ENCODE measurements at regions not wholly inside any gene's neighbourhood (a gene's known extent, or its start where the extent isn't known, plus 50 kb on each side); places are given as distances from the start of the nearest gene placed in this dataset.
"Not testable (repeated sequence)": the region's sequence is repeated elsewhere in the genome, so short reads cannot be mapped to it uniquely, and the experiment has no call there.

GRCh38 chr7:53239151-53239550, 203.7 kb downstream of the POM121L12 start:
- not testable (repeated sequence) for DNase-seq

GRCh38 chr7:53245721-53246120, 210.3 kb downstream of the POM121L12 start:
- DNase-seq = no peak

DNA sequence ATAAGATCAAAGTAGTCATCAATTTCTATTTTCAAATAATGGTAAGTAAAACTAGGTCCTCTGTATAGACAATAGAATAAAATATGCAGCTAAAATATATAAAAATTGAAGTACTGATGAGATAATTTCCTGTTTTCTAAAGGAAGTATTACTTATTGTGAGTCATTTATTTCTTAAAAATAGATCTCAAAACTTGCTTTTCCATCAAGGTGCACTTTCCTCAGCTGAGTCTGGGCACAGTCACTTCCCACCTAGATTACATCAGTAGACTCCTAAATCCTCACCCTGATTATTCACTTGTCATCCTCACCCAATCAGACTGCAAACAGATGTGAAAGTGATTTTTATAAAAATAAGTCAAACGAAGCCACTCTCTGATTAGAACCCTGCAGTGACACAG, 211.5 kb downstream of the POM121L12 start:
- no peak for DNase-seq

GRCh38 chr7:53252539-53252938, 217.1 kb downstream of the POM121L12 start:
- no peak for DNase-seq

DNA sequence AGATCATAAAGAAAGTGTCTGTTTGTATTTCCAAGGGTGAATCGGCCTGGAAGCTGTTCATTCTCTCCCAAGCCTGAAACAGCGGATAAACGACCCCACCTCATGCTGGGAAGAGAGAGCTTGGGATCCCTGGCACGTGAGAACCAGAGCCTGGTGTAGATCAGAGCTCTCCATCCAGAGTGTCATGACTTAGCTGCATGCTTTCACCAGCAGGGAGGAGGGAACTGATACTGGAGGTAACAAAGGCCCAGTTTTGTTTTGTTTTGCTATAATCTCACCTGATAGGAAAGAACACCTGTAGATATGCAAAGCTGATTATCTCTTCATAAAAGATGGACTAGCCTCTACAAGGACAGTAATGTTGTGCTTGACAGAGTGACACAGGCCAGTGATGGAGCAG, 236.6 kb downstream of the POM121L12 start:
- DNase-seq = no peak

- DNase-seq = no peak
Observed at GRCh38 chr7:53281312-53281711, 245.9 kb downstream of the POM121L12 start.

DNA sequence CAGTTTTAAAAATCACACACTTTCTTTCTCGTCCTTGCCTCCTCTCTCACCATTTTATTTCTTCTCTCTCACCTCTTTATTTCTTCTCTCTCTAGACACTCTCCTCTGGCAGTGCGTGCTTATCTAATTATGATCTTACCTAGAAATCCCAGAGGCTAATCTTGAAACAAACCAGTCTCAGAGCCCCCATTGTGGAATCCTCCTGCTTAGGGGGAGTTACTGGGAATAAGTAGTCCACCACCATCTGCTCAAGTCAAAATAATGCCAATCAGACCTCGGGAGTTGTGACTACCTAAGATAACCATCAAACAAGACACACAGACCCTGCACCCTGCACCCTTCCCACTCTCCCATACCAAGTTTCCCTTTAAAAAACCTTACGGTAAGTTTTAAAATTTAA, 256.9 kb downstream of the POM121L12 start:
- no peak for DNase-seq

DNA sequence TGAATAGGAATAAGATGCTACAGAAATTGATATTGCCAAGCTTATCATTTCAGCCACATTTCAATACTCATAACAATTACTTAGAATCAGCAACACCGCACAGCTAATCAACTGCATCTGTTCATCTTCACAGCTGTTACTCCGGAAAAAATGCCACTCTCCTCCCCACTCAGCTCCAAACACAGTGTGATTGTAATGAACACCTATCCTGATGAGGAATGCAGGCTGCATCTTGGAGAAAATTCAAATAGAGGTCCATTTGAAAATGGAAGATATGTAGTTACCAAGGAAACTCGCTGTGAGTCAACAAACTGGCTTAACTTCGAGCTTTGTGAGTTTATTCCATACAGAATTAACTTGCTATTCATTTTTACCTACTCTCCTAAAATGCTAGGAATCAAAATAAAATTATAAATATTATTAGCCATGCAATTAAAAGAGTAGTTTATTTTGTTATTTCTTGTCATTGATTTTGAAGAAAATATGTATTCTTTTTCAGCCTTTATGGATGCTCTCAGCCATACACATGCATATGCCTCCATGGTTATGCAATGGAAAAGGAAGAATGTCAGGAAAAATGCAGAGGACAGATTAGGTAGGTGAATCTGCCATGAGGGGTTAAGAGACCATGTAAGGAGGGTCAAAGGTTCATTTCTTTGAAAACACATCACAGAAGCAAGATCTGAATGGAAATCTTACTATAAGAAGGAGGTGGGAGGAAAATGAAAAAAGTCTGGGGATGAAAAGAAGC, 267.2 kb downstream of the POM121L12 start:
- no peak for DNase-seq

- no peak for DNase-seq
Observed at GRCh38 chr7:53303781-53304180, 268.3 kb downstream of the POM121L12 start.

GRCh38 chr7:53306846-53307245, 271.4 kb downstream of the POM121L12 start:
- no peak for DNase-seq

- no peak for DNase-seq
Observed at GRCh38 chr7:53311205-53311604, 275.8 kb downstream of the POM121L12 start.

DNA sequence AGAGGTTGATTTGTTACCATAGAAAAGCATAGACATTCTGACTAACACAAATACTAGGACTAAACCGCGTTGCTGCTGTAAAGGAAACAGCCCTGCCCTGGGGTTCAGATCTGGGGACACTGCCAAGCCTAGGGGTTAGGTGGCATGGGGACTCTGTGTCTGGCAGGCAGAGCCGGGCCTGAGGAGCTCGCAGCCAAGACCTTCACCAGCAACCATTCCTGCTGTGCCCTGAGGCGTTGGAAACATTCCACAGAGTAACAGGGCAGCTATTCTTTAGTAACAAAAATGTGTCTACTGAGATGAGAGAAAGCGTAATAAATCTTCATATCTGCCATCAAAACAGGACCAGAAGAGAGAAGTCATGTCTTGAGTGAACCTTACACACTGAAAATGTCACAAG, 280.5 kb downstream of the POM121L12 start:
- DNase-seq = no peak

DNA sequence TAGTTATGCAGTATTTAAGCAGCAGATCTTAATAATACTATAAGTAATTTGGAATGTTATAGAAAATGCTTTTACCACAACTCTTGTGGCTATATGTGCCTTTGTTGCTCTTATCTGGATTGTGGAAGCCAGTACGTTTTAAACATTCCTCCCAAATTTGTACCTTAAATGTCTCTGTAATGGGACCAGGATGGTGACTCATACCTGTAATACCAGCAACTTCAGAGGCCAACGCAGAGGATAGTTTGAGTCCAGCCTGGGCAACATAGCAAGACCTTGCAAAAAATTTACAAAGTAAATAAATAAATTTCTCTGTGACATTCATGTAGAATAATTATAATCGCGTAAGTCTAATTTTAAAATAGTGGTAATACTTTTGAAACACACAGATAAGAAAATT, 283.1 kb downstream of the POM121L12 start:
- no peak for DNase-seq

GRCh38 chr7:53325061-53325460, 289.6 kb downstream of the POM121L12 start:
- no peak for DNase-seq

DNA sequence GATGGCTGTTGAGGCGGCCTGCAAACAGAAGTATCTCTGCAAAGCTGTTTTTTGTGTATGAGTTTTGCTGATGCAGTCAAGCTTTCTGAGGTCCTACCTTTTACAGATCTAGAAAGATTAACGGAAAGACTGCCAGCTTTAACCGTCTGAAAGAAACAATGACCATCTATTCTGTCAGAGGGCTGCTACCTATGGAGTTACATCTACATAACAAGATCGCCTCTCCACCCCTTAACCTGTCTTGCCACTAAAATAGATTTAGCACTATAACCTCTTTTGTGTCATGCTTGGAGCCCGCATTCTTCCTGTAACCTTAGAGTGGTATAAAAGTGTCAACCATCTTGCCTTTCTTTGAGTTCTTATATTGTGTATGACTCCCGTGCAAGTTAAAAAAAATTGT, 291.2 kb downstream of the POM121L12 start:
- DNase-seq = no peak

DNA sequence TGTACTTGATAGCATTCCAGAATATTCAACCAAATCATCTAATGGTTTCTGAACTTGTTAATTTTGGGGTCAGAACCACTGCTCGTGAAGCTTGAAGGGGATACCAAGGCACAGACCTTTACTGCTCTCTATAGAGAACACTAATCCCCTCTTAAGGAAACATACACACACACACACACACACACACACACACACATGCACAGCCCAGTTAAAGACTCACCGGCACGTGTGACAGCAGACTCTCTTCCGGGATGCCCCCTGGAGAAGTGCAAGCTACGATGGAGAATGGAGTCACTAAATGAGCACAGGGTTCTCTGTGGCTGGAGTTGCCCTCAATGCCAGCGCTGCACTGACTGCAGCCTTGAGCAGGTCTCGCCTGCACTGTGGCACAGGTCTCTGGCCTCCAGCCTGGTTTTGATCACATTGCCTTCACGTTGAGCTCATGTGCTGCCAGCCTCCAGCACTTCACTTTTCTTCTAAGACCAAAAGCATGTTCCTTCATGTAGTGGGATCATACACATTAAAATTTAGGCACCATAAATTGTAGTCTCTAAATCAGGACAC, 300.8 kb downstream of the POM121L12 start:
- DNase-seq = no peak

DNA sequence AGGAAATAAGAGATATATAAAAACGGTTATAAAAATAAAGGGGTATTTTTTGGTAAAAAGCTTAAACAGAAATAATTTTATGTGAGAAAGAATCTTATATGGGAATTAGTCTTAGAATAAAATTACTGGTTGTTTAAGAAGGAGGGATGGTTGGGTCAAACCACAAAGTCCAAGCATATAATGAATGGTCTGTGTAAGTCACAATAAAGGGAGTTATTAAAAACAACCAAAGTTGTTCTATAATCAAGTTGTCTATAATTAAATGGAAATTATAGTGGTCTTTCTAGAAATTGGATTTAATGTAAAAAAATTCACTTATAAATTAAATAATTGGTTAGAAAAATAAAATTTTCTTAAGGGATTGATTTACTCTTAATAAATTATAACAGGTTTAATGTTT, 304.8 kb downstream of the POM121L12 start:
- DNase-seq = no peak

DNA sequence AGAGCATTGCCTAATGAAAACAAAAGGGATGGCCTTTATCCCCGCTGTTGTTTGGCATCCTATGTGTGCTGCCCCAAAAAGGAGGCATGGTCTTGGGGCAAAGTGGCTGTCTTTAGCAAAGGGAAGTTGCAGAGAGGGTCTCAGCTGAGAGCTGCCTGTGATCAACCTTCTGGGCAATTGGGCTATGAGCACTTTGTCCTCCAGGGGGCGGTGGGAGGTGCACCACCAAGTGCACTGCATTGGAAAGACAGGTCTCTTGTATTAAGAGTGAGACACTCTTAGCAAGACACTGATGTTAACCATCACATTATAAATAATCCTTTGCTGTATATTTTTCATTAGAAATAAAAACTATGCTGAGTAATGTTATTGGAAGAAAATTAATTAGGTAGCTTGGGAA, 314.8 kb downstream of the POM121L12 start:
- DNase-seq = no peak

DNA sequence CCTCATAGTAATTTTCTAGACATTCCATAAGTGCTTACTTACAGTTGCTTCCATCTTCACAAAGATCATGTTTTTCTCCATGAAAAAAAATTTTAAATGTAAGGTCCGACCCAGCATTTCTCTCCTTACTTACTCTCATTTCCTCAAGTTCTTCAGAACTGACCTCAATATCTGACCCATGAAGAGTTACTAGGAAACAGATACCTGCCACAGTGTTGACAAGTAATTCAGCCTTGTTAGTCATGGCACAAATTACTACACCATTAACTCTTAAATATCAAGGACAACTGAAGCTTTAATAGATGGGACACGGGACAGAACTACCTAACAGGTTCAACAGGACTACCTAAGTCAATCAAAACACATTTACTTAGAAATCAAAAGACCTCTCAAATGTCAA, 316.2 kb downstream of the POM121L12 start:
- DNase-seq = no peak

GRCh38 chr7:53358269-53358668, 322.8 kb downstream of the POM121L12 start:
- DNase-seq = no peak

- DNase-seq = no peak
Observed at GRCh38 chr7:53383131-53383530, 347.7 kb downstream of the POM121L12 start.

- not testable (repeated sequence) for DNase-seq
Observed at GRCh38 chr7:53385239-53385638, 349.8 kb downstream of the POM121L12 start.

- no peak for DNase-seq
Observed at GRCh38 chr7:53387515-53387914, 352.1 kb downstream of the POM121L12 start.

DNA sequence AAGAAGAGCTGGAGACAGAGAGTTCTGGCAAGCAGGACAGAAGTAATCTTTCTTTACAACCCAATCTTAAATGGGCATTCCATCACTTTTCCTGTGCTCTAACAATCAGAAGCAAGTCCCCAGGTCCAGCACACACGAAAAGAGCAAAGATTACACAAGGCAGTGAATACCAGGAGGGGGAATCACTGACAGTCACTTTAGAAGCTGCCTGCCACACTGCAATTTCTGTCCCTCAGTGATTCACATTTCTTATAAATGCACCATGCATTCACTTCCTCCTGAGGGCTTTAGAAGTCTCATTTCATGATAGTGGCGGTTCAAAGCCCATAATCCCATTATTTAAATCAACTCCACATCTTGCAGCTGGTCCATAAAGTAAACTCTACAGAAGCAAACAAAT, 362.5 kb downstream of the POM121L12 start:
- no peak for DNase-seq

DNA sequence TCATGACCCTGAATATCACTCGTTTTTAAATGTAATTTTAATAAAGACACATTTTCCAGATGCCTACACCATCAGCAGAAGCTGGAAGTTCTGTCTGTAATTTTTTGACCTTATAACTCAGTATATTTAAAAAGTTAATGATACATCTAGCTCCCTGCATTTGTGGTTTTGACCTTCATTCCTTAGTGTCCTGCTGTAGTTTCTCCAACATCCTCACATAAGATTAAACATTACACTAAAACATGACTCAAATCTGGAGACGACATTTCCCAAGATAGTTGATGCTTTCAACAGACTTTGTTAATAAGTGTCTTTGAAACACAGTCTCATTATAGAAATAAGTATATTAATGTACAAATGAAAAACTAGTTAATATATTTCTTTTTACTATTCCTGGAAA, 363.1 kb downstream of the POM121L12 start:
- no peak for DNase-seq
